SU-DHL-6 (cell line): ENCODE measurements at regions not wholly inside any gene's neighbourhood (a gene's known extent, or its start where the extent isn't known, plus 50 kb on each side); places are given as distances from the start of the nearest gene placed in this dataset.

ENCODE experiments used
- EZH2phosphoT487 ChIP-seq: fragments of 200-600 bp; sonication (generic), shearing (Covaris generic); conservative IDR thresholded peaks from 2 replicates; pipeline ENCODE4 v1.6.1; 2018; ENCODE audit warnings: mild to moderate bottlenecking, antibody characterized with exemption, low read length, moderate library complexity, mixed read lengths
- TF ChIP-seq, protein P1 (sequence below): fragments of 200-600 bp; sonication (generic); IDR thresholded peaks from one replicate; pipeline ENCODE4 v1.5.1; 2017; ENCODE audit warnings: antibody characterized with exemption, mild to moderate bottlenecking, low read length, moderate library complexity; ENCODE audit not compliant: insufficient read depth, poor library complexity, severe bottlenecking

DNA sequence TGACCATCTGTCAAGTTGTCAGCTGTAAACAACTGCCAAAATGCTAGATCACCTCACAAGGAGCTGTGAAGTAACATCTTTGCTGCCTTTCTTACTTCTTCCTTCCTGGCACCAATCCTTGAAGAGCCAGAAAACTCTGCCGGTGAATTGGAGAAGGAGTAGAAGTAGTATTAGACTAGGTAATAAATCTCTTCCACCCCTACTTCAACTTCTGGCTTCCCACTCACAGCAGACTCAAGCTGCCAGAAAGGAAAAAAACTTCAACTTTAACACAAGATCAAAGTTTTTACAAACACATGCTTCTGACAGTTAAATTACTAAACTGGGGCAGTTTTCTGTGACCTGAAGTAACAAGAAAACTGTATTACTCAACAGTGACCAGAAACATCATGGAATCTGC, 164.7 kb upstream of the SLC7A11 start:
- TF ChIP-seq, protein P1, sequence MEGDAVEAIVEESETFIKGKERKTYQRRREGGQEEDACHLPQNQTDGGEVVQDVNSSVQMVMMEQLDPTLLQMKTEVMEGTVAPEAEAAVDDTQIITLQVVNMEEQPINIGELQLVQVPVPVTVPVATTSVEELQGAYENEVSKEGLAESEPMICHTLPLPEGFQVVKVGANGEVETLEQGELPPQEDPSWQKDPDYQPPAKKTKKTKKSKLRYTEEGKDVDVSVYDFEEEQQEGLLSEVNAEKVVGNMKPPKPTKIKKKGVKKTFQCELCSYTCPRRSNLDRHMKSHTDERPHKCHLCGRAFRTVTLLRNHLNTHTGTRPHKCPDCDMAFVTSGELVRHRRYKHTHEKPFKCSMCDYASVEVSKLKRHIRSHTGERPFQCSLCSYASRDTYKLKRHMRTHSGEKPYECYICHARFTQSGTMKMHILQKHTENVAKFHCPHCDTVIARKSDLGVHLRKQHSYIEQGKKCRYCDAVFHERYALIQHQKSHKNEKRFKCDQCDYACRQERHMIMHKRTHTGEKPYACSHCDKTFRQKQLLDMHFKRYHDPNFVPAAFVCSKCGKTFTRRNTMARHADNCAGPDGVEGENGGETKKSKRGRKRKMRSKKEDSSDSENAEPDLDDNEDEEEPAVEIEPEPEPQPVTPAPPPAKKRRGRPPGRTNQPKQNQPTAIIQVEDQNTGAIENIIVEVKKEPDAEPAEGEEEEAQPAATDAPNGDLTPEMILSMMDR, result no peak
- TF ChIP-seq EZH2phosphoT487, result no peak
